ENCODE measurements at regions not wholly inside any gene's neighbourhood (a gene's known extent, or its start where the extent isn't known, plus 50 kb on each side); places are given as distances from the start of the nearest gene placed in this dataset.

DNA sequence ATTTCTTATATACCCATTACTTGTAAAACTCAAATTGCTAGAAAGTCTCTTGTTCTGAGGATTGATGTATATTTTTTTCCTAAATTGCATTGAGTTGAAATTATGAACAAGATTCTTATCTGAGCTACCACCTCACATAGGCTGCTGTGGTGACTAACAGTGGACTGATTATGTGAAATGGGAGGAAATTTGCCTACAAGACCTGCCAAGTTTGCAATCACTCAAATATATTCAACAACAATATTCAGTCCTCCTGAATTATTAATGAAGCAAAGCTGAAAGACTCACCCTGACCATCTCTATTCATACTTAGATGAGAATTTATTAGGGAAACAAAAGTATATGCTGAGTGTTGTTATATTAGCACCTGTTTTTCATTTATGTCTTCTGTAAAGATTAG, 412.6 kb upstream of the SEMA6D start:
- no peak for DNase-seq (ENCODE audit: low read depth in 3 of 3)

DNA sequence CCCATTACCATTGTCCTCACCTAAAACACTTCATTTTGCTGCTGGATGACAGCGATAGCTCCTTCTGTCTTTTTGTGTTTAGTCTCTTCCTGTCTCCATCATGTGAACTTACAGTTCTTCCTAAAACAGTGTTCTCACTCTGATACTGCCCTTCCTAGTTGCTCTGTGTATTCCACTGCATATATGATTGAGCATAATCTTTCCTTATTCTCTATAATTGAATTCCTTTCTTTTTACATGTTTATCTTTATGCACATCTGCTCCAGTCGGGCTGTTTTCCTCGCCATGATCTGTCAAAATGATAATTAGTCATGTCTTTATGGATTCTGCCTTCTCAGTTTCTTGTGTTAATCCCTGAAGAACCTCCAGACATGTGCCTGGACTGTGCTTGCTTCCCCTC, 405.1 kb upstream of the SEMA6D start:
- DNase-seq (ENCODE audit: low read depth in 3 of 3) = no peak

DNA sequence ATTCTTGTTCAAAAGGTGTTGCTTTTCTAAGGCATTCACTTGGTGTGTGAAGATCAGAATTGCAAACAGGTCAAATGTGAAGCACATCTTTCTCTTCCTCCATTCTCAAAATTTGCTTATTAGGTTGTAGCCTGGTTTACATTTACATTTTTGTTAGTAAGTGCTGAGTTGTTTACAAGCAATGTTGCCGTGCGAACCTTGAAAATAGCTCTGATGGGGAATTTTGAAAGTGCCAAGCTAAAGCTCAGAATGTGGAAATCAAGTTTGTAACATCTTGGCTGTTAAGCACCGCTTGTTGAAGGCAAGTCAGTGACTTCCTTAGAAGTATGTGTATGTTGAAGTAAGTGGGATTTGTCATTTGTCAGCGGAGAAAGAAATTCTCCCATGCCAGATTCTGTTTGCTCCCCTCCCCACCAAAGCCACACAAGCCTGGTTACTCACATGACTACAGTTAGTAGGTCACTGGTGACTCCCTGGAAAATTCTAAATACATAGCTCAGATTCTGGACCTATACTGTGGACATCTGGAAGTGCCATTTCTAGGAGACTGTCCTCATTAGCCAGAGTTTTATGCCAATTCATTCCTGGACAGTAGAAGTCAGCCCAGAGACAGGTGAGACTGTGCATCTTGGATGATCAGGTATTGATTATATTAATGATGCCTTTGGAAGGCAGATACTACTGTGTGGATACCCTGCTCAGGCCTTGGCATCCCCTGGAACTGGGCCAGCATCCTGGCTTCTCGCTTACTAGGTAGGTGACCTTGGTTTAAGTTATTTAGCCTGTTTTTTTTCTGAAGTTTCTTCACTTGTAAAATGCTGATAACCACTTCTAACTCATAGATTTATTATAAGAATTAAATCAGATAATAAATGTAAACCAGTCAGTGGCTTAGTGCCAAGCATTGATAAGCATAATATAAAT, 390.6 kb upstream of the SEMA6D start:
- no peak for DNase-seq (ENCODE audit: low read depth in 3 of 3)

DNA sequence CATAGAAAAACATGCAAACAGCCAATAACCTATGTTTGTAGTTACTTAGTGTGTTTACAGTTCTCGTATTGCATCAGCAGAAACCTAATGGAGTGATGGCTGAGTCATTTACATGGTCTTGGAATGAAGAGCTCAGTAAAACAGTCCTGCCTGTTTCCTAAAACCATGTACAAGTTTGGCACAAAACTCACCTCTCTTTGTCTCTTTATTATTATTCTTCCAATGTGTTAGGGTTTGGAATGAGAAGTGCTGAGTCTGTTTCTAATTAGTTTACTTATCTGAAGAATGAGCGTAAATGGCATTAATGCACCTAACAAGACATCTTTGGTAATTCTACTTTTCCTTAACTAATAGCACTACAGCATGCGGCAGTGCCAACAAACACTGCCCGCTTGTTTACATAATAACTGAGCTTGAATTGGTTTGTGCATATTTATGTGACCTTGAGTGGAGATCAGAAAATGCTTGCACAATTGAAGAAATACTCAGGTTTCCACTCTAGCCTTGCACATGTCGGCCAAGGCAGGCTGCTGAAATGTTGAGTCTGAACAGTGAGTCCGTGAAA, 385.4 kb upstream of the SEMA6D start:
- no peak for DNase-seq (ENCODE audit: low read depth in 3 of 3)

DNA sequence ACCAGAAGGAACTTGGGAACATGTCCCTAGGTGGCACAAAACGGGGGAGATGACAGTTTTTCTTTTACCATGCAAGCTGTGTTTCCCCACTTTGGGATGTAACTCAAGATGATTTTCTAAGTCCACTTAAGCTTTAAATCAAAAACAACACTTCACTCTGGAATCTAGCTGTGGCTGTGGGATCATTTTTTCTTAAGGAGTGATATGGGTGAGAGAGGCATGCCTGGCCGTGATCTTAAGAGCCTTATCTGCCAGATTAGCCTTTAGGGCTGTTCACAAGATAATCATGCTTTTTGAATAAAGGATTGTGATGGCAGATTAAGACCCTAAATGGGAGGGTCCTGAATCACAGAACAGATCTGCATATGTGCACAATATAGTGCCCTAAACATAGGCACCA, 384.8 kb upstream of the SEMA6D start:
- DNase-seq (ENCODE audit: low read depth in 3 of 3) = no peak

GRCh38 chr15:47333734-47334133, 383.6 kb upstream of the SEMA6D start:
- DNase-seq (ENCODE audit: low read depth in 3 of 3) = no peak

DNA sequence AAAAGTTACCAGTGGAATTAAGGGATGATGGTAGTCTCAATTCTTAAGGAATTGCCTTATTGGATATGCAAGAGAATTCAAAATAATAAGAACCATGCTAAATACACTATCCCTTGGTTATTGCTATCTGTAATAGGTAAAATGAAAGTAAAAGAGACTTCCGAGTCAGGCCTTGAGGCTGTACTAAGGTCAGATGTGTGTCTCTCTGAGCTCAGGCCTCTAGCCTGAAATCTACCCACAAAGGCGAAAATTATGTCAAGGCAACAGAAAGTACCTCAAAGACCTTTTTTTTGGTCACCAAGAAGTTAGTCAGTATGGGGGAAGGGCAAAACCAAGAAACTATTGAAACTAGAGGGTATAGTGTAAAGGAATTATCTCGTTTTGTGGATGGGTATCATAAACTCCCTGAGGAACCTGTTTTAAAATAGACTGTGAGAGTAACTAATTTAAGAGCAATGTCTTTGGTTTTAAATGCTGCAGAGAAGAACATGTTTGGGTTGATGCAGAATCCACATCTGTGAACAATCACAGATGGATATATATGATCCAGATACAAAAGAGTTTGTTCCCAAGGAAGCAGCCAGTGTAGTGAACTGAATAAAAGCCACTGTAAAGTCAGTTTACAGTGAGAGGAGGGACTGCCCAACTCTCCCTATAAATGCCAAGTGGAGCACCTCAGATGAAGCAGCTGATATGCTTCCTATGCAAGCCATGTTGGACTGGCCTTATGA, 382.3 kb upstream of the SEMA6D start:
- no peak for DNase-seq (ENCODE audit: low read depth in 3 of 3)

GRCh38 chr15:47337106-47337505, 380.2 kb upstream of the SEMA6D start:
- no peak for DNase-seq (ENCODE audit: low read depth in 3 of 3)

GRCh38 chr15:47337836-47338235, 379.5 kb upstream of the SEMA6D start:
- DNase-seq (ENCODE audit: low read depth in 3 of 3) = no peak

DNA sequence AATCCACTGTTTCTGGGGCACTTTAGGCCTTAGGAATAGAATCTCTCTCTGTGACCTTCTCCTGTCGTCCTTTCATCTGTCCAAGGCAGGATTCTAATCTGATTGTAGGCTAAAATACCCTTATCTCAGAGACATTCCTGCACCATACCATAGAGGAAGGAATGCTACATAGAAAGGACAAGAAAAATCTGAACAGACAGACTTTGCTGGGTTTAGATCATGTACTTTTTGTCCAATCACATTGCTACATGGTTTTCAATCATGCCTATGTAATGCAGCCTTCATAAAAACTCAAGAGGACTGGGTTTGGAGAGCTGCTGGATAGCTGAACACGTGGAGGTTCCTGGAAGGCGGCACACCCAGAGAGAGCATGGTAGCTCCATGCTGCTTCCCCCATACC, 378.5 kb upstream of the SEMA6D start:
- DNase-seq (ENCODE audit: low read depth in 3 of 3) = no peak

DNA sequence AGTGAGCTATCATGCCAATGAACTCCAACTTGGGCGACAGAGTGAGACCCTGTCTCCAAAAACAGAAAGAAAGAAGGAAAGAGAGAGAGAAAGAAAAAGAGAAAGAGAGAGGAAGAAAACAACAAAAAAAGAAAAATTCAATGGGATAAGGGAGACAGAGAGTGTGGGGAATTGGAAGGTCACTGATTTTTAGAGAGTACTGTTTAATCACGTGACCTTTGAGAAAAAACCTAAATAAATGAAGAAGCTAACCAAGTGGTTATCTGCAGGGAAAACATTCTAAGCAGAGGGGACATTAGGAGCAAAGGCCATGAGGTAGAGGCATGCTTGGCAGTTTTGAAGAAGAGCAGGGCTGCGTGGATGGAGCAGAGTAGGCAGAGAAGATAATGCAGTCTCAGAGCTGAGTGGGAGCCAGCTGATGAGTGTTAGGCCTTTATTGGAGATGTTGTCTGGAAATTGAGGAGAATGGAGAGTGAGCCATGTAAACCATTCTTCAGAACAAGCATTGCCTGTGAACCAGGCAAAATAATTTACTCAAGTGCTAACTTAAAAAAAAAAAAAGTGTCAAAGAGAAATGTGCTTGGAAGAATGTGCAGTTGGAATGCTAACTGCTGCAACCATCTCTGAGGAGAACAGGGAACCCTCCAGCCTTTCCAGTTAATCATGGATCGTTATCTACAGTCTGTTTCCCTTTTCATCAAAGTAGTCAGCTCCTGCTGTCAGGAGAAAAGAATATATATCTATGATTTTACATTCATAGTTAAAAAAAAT, 377.3 kb upstream of the SEMA6D start:
- DNase-seq (ENCODE audit: low read depth in 3 of 3) = no peak

DNA sequence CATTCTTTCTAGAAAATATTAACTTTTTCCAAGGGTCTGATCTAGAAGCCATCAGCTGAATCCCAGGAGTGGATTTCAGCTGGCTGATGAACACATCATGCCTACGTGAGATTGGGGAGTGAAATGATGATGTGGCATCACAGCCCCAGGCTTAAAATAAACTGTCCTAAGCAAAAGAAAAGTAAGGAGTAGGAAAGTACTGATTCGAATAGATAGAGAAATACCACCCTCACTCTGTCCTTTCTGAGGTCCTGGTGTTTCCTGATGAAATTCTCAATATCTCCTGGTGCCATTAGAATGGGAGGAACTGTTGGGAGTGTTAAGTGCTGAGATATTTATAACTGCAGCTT, 376.8 kb upstream of the SEMA6D start:
- no peak for DNase-seq (ENCODE audit: low read depth in 3 of 3)

DNA sequence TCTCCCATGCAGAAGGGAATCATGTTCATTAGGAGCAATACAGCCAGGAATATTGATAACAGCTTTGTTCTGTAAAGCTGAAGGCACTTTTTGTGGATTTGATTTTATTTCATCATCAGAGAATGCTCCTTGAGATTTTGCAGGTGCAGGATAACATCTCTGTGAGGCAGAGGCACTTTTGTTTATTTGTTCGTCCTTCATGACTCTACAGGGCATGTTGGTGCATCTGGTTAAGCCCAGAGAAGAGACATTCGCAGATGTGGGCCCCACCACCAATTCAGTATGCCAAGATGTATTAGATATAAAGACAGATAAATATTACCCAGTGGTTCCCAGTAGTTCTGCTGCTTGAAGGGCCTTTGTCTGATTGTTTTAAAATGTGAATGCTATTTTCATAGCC, 368.1 kb upstream of the SEMA6D start:
- no peak for DNase-seq (ENCODE audit: low read depth in 3 of 3)

- no peak for DNase-seq (ENCODE audit: low read depth in 3 of 3)
These were observed 365.8 kb upstream of the SEMA6D start for GRCh38 chr15:47351501-47351900.

DNA sequence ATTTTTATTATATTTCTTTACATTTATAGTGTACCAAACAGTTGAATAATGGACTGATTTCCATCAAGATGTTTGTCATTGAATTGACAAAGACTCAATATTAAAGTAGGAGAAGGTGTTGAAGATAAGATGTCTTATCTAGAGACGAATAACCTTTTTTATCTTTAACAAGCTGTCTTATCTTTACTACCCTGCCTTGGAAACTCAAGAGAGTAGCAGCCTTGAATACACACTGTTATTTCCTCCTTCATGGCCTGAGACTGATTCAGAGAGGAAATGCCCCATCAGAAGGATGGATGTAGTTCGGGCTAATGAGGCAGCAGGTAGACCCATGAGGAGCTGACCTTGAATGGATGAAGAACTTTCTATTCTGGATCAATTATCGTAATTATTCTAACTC, 365.1 kb upstream of the SEMA6D start:
- DNase-seq (ENCODE audit: low read depth in 3 of 3) = no peak

DNA sequence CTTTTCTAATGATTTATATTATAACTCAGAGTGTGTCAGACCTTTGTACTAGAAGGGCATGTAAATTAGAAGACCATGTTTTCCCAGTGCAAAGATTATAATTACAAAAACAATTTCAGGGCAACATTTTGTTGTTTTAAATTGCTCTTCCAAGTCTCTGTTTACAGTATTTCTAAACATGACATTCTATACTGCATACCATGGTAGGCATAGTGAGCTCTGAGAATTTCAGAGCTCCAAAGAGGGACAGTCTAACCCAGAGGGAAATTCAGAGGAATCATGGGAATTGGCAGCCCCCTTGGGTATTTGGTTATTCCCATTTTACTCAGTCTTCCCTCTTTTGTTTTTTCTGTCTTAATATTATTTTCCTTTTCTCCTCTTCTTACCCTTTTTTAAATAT, 361.5 kb upstream of the SEMA6D start:
- DNase-seq (ENCODE audit: low read depth in 3 of 3) = no peak

GRCh38 chr15:47356297-47356696, 361.0 kb upstream of the SEMA6D start:
- no peak for DNase-seq (ENCODE audit: low read depth in 3 of 3)

DNA sequence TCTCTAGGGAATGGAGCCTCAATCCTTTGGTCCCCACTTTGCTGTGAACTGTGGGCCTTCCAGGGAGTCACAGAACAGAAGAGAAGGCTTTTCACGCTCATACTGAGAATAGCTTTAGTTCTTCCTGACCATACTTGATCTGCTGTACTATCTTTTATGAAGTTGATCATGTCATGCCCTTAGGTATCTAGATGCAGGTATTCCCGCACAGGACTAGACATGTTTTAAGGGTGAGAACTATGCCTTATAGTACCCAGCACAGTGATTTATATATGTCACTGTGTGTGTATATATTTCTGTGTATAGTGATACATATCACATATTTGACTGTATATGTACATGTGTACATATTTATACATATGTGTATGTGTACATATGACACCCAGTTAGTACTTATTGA, 358.4 kb upstream of the SEMA6D start:
- DNase-seq (ENCODE audit: low read depth in 3 of 3) = no peak

- no peak for DNase-seq (ENCODE audit: low read depth in 3 of 3)
These were observed 357.0 kb upstream of the SEMA6D start for GRCh38 chr15:47360305-47360704.

GRCh38 chr15:47362118-47362905, 355.0 kb upstream of the SEMA6D start:
- no peak for DNase-seq (ENCODE audit: low read depth in 3 of 3)

DNA sequence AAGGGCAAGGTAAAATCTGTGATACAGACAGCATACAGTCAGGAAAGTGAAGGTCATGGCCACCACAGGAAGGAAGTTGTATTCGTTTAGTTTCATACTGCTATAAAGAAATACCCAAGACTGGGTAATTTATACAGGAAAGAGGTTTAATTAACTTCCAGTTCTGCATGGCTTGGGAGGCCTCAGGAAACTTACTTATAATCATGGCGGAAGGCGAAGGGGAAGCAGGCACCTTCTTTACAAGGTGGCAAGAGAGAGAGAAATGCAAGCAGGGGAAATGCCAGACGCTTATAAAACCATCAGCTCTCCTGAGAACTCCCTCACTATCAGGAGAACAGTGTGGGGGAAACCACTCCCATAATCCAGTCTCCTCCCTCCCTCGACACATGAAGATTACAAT, 353.7 kb upstream of the SEMA6D start:
- no peak for DNase-seq (ENCODE audit: low read depth in 3 of 3)

Data from stimulated activated CD4-positive, alpha-beta T cell treated with anti-CD3 and anti-CD28 coated beads, TNF-alpha, amount 100 ng/mL, for 24 hours (primary cell).